Stimulated activated CD8-positive, alpha-beta memory T cell treated with anti-CD3 and anti-CD28 coated beads, Interleukin-4, amount 100 ng/mL, for 48 hours (primary cell): ENCODE measurements at regions not wholly inside any gene's neighbourhood (a gene's known extent, or its start where the extent isn't known, plus 50 kb on each side); places are given as distances from the start of the nearest gene placed in this dataset.

Source experiments
- DNase-seq: peaks from one replicate; pipeline ENCODE4 v3.0.0-alpha.2; 2020

GRCh38 chr1:30417001-30417700, 306.2 kb downstream of the MATN1 start:
- peak; percentile 10 for DNase-seq

- DNase-seq, result peak; percentile 10
Measured at GRCh38 chr1:30416221-30416820, 307.1 kb downstream of the MATN1 start.

- DNase-seq, result peak; percentile 2
Measured at GRCh38 chr1:30415171-30415940, 308.0 kb downstream of the MATN1 start.

GRCh38 chr1:30414851-30415165, 308.6 kb downstream of the MATN1 start:
- no peak for DNase-seq

DNA sequence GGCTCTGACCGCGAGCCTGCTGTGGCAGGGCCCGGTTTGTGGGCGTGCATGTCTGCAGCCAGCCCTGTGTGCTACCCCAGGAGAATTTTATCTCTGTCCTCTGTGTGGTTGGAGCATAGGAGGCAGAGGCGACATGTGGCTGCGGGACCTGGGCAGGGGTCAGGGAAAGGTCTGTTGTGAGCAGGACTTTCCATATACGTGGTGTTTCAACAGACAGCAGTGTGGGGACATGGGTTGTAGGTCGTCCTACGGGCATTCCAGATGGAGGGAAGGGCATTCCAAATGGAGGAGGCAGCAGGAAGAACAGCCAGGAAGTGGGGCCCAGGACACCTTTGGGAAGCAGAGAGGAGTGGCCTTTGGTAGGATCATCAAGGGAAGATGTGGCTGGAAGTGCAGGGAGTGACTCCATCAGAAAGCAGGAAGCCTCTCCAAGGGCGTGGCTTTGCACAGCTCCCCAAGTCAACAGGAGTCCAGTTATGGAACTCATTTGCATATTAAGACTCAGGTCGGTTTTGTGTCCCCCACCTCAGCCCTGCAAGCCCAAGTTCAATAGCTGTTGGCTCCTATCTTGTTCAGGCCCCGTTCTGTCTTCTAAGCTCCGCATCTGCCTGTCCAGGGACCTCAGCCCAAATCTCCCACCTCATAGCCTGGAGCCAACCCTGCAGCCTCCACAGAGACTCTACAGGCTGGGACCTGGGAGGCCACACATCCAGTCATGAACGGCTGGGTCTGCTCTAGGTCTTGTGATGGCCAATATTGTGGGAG, 309.1 kb downstream of the MATN1 start:
- DNase-seq, result peak; percentile 7

DNA sequence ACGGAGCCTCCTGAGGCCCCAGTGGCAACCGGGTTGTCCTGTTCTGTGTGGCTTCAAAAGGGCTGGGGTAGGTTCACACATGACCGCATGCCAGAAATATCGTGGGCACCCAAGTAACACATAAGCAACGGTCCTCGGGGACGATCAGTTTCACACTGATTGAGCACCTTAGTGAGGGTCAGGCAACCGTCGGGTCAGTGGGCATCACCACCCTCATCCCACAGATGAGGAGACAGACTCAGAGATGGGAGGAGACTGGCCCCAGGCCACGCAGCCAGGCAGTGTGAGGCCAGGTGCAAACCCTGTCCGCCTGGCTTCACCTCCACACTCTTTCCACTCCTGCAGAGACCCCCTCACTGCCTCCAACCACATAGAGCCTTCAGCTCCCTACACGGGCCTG, 309.8 kb downstream of the MATN1 start:
- no peak for DNase-seq

GRCh38 chr1:30413111-30413440, 310.3 kb downstream of the MATN1 start:
- no peak for DNase-seq

DNA sequence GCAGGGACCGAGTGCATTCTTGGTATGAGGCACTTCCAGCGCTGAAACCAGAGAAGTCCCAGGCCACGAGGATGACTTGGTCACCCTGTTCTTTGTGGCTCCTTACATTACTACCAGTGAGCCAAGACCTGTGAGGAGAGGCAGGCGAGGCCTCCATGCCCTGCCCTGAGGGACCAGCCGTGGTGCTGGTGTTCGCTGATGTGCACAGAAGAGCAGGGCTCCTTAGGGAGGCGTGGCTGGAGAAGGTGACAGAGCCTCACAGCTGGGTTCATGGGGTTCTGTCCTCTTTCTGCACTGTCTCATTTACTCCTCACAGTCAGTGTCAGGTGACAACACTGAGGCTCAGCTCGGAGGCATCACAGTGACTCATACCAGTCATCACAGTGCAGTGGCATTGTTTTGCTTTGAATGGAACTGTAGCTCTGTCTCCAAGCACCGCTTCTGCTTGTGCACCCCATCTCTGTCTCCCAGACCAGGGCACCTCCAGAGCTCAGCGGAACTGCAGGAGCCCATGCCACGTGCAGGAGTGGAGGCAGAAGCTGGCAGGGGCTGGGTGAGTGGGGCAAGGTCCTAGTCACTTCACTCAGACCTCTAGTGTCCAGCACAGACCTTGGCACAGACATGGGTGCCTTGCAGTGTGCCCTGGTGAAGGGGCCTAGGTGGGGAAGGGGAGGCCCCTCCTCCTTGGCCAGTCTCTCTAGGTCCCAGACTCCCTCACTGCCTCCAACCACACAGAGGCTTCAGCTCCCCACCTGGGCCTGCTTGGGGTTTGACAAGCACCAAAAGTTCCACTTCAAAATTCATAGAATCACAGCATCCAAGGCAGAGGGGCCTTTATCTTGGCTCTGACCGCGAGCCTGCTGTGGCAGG, 310.9 kb downstream of the MATN1 start:
- peak; percentile 11 for DNase-seq

GRCh38 chr1:30411206-30411605, 312.2 kb downstream of the MATN1 start:
- peak; percentile 12 for DNase-seq

DNA sequence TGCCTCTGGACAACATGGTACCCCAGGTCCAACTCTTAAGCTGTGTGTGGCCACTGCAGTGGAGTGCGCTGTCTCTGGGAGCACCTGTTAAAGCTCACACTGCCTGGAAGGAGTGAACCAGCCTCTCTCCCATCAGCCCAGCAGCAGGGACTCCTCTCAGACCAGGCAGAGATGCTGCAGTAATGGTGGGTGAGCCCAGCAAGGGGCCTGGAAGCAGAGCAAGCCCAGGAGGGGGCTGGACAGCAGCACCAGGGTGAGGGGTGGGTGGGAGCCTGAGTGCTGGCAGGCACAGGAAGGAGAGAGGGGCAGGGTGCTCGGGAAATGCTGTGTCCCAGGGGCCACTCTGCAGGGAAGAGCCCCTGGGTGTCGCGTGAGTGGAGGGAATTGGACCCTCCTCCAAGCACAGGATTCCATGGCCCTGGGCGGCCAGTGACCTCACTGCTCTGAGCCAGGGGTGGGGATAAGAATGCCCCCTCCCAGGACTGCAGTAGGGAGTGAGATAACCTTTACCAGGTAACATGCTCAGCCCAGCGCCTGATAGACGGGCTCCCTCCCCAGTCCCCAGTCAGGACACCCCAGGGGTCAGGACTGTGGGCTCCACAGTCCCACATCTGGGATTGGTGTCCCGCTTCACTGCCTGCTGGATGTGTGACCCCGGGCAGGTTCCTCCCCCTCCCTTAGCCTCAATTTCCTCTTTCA, 313.1 kb downstream of the MATN1 start:
- peak; percentile 10 for DNase-seq

- DNase-seq, result no peak
Measured at GRCh38 chr1:30409476-30410152, 313.8 kb downstream of the MATN1 start.

GRCh38 chr1:30407865-30408580, 315.4 kb downstream of the MATN1 start:
- DNase-seq, result peak; percentile 10

DNA sequence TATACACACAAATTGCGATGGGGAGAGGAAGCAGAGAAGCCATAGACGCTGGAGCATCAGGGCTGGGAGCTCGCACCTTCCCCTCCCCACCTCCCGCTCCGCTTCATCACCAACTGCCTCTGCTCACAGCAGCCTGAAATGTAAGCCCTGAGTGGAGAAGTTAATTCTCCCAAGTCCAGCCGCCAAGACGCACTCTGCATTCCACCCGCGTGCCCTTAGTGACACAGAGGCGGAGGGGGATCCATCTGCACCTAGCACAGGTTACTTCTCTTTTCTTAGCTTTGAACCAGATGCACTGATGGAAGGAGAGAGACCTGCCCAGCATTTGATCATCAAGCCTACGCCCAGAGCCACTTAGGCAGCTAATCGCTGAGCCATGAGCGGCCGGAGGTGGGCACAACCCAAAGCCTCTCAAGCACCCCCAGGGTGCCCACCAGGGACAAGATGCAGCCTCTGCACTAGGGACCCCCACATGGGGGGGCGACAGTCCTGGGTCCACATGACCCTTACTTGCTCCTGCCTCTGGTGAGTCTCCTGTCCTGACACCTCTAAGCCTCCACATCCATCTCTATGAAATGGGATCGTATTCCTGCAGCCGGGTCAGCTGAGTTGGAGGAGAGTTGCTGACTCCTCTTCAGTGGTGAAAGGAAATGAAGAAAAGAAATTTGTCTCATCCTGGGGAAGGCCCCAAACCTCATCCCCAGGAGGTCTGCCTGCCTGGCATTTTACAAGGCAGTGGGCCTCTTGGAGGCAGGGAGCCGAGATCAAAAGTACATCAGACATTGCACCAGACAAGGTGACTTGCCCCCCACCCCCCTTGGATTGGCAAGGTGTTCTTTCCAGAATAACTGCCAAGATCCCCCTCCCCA, 316.2 kb downstream of the MATN1 start:
- peak; percentile 15 for DNase-seq

- no peak for DNase-seq
Measured at GRCh38 chr1:30405631-30406212, 317.7 kb downstream of the MATN1 start.

DNA sequence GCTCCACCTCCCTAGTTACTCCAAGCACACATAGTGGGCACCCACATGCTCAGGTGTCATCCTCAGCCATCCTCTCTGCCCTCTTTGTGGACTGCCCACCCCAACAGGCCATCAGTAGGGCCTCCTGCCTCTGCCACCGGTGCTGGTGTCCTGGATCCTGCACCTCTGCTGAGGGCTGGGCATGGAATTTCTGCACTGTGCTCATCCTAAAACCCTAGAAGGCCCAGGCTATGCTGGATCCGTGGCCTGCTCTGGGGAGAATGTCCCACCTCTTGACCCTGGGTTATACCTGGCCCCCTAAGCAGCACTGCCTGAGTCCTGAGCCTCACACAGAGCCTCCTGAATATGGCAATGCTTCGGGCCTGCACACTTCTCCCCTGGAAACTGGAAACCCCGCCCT, 318.3 kb downstream of the MATN1 start:
- DNase-seq, result no peak

DNA sequence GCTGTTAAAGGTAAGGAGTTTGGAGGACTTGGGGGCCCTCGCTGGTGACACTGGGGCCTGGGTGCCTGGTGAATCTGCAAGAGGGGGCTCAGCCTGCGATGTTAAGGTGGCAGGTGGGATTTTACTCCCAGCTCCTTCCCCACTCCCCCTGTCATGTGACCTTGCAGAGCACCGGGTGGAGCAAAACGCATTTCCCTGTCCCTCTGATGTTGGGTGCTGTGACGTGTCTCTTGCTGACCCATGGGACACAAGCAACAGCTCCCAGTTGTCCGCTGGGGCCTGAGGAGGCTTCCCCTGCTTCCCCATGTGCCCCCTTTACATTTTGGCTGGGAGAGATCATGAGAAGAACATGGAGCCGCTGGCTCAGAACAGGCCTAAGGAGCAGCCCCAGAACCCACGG, 319.0 kb downstream of the MATN1 start:
- no peak for DNase-seq

GRCh38 chr1:30403726-30404125, 319.7 kb downstream of the MATN1 start:
- DNase-seq, result no peak

DNA sequence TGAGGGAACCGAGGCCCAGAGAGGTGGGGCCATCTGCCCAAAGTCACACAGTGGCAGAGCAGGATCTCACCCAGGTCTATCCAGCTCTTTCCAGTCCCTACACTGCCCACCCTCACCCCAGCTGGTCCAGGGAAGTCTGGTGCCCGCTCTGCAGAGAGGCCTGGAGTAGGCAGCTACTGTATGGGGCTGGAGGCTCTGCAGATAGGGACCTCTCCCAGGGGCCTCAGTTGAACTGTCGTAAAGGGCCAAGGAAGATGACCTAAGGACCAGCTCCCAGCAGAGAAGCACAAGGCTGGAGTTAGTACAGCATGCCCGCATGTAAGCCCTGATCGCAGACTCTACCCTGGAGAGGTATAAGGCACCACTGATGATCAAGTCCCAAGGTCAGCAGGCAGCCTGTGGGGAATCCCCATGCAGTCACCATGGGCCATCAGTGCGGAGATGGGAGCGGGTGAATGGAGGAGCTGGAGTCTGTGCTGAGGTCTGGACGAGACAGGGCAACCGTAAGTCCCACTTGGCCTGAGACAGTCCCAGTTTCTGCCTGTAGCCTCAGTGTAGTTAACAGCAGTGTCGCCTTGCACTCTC, 320.2 kb downstream of the MATN1 start:
- DNase-seq, result no peak

DNA sequence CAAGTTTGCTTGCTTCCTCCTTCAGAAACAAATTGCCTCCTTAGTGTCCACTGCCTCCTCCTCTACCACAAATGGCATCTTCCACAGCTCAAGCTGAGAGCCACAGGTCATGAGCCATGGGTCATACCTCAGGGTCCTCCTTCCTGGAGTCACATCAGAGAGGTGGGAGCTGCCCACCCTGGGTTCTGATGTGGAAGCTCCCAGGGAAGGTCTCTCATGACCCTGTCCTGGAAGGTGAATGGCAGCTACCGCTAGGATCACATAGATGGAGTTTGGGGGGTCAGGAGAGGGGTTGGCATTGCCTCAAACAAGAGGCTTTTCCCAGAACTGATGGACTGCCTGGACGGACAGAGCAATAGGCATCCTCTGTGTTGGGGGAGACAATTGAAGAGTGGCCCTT, 321.4 kb downstream of the MATN1 start:
- DNase-seq, result no peak
